ENCODE measurements at regions not wholly inside any gene's neighbourhood (a gene's known extent, or its start where the extent isn't known, plus 50 kb on each side); places are given as distances from the start of the nearest gene placed in this dataset.
A peak's percentile ranks its signal among the peaks of the same experiment; 100 is the strongest.

DNA sequence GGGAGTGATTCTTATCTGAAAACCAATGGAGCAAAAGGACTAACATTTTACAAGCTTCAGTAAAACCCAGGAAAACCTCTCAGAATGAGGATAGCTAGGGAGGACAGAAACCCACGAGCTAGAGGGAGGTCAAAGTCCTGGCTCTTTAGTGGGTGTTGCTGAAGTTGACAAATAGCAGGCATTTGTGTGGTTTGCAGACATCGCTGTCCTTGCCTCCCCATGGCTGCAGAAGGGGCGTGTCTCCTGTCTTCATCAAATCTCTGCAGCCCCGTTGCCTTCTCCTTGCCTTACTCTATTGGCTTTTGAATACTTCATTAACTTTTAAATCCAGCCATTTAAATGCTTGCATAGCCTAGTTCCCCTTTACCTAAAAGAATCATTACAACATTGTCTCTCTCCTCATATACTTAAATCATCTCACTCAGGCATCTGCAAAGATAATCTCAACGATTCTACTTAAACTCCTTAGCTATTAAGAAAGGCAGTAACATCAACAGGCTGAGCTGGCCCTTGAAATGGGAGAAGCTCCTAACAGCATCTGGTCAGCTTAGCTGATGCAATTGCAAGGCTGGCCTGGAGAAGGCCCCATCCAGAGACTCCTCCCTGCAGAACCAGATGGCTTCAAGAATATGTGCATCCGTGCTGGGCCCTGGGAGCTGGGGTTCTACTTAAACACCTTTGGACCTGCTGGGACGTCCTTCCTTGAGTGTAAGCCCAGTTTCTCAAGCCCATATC, 152.8 kb upstream of the TAS2R1 start:
- TF ChIP-seq, protein P1, sequence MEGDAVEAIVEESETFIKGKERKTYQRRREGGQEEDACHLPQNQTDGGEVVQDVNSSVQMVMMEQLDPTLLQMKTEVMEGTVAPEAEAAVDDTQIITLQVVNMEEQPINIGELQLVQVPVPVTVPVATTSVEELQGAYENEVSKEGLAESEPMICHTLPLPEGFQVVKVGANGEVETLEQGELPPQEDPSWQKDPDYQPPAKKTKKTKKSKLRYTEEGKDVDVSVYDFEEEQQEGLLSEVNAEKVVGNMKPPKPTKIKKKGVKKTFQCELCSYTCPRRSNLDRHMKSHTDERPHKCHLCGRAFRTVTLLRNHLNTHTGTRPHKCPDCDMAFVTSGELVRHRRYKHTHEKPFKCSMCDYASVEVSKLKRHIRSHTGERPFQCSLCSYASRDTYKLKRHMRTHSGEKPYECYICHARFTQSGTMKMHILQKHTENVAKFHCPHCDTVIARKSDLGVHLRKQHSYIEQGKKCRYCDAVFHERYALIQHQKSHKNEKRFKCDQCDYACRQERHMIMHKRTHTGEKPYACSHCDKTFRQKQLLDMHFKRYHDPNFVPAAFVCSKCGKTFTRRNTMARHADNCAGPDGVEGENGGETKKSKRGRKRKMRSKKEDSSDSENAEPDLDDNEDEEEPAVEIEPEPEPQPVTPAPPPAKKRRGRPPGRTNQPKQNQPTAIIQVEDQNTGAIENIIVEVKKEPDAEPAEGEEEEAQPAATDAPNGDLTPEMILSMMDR (IDR thresholded peaks at IDR 0.05; ENCODE audit: low read depth, low read length) = no peak
- no peak overlapping the region for H3K4me3 ChIP-seq (ENCODE audit: low read depth, low read length)
- DNase-seq (ENCODE audit: low read depth, low spot score) = peak; percentile 25
- in situ Hi-C loops (cut with HindIII; ENCODE audit: low sequenced_read_pairs) = no loop called here

DNA sequence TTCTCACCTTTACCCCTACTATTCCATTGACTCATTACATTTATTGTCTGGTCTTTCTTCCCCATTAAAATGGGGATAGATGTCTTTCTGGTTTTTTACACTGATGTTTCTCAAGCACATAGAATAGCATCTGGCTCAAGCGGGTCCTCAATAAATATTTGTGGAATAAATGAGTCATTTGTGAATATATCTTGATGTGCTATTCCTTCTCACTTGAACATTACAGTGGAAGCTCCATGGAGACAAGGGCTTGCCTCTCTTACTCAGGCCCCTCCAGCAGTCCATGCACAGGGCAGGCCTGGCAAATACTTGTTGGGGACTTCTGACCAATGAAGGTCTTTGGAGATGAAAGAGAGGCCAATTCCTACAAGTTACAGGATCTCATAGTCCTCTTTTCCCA, 151.7 kb upstream of the TAS2R1 start:
- no peak for DNase-seq (ENCODE audit: low read depth, low spot score)
- TF ChIP-seq, protein P1 (IDR thresholded peaks at IDR 0.05; ENCODE audit: low read depth, low read length) = no peak
- no peak overlapping the region for H3K4me3 ChIP-seq (ENCODE audit: low read depth, low read length)
- in situ Hi-C loops (cut with HindIII; ENCODE audit: low sequenced_read_pairs) = no loop called here

DNA sequence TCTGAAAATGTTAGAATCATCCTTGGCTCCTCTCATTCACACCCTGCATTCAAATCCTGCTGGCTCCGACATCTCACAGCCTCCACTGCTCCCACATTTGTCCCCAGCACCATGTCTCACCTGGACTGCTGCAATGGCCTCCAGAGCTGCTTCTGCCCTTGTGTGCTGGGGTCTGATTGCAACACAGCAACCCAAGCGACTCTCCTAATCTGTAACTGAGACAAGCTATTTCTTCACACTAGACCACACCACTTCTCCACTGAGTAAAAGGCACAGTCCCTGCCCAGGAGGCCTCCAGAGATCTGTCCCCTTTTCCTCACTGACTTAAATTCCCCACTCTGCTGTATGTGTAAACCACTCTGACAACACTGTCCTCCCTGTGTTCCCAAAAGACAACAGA, 151.1 kb upstream of the TAS2R1 start:
- no peak for DNase-seq (ENCODE audit: low read depth, low spot score)
- in situ Hi-C loops (cut with HindIII; ENCODE audit: low sequenced_read_pairs) = no loop called here
- TF ChIP-seq, protein P1 (IDR thresholded peaks at IDR 0.05; ENCODE audit: low read depth, low read length) = no peak
- H3K4me3 ChIP-seq (ENCODE audit: low read depth, low read length) = no peak overlapping the region

DNA sequence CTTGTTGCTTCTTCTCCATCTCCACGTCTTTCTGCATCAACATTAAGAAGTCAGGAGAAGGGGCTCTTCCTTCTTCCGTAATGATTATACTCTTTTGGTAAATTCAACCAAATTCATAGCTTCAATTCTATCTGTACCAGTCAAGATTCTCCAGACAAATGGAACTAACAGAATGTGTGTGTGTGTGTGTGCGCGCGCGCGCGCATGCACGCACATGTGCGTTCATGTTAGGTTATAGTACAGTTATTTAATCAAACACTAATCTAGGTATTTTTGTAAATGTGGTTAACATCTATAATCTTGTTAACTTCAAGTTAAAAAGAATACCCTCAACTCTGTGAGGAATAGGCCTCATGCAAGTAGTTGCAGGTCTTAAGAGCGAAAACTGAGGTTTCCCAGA, 150.3 kb upstream of the TAS2R1 start:
- DNase-seq (ENCODE audit: low read depth, low spot score) = no peak
- in situ Hi-C loops (cut with HindIII; ENCODE audit: low sequenced_read_pairs) = no loop called here
- TF ChIP-seq, protein P1 (IDR thresholded peaks at IDR 0.05; ENCODE audit: low read depth, low read length) = no peak
- no peak overlapping the region for H3K4me3 ChIP-seq (ENCODE audit: low read depth, low read length)

DNA sequence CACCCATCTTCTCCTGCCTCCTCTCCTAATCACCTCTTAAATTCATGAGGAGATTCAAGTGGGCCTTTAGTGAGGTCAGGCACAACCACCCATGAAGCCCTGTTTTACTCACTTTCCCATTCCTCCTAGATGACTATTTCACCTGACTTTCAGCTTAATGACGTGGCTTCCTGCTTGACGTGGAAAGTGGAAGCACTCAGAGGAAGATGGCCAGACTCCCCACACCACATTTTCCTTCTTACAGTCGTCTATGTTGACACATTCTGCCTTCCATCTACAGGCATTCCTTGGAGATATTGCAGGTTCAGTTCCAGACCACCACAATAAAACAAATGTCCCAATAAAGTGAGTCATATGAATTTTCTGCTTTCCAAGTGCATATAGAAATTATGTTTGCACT, 146.4 kb upstream of the TAS2R1 start:
- peak; percentile 57 for DNase-seq (ENCODE audit: low read depth, low spot score)
- TF ChIP-seq, protein P1 (IDR thresholded peaks at IDR 0.05; ENCODE audit: low read depth, low read length) = no peak
- no peak overlapping the region for H3K4me3 ChIP-seq (ENCODE audit: low read depth, low read length)
- in situ Hi-C loops (cut with HindIII; ENCODE audit: low sequenced_read_pairs) = no loop called here

DNA sequence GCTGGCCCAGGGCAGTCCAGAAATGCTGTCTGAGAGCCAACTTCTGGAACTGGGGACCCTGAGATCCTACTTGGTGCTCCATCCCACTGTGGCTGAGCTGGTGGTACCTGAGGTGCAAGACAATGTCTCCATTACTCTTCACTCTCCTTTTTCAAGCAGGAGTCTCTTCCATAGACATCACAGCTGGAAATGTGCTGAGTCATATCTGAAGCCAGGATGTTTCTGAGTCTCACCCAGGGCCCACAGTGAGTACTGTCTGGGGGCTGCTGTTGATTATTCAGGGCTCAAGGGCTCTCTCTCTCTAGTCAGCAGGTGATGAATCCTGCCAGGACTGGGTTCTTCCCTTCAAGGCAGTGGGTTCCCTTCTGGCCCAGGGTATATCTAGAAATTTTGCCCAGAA, 145.2 kb upstream of the TAS2R1 start:
- in situ Hi-C loops (cut with HindIII; ENCODE audit: low sequenced_read_pairs) = no loop called here
- TF ChIP-seq, protein P1 (IDR thresholded peaks at IDR 0.05; ENCODE audit: low read depth, low read length) = no peak
- DNase-seq (ENCODE audit: low read depth, low spot score) = peak; percentile 50
- no peak overlapping the region for H3K4me3 ChIP-seq (ENCODE audit: low read depth, low read length)

Data from astrocyte of the spinal cord (primary cell).